ENCODE measurements at regions not wholly inside any gene's neighbourhood (a gene's known extent, or its start where the extent isn't known, plus 50 kb on each side); places are given as distances from the start of the nearest gene placed in this dataset.

- H3K9ac ChIP-seq (ENCODE audit: low read depth in 2 of 2, low read length in 2 of 2) = no peak overlapping the region
- H3K4me1 ChIP-seq = no peaks in the 10 kb centered on the region
- TF ChIP-seq CTCF (IDR thresholded peaks at IDR 0.05) = no peak
- no peaks in the 10 kb centered on the region for H3K9me3 ChIP-seq
- no peaks in the 10 kb centered on the region for H3K36me3 ChIP-seq
- no peak overlapping the region for H3K27ac ChIP-seq
- H3K27me3 ChIP-seq = no peaks in the 10 kb centered on the region
- DNase-seq = no peak
- H3K4me3 ChIP-seq = no peak overlapping the region
- intact Hi-C loops (cut with DNase I) = no loop called here
These were observed 1188.0 kb downstream of the UQCRFS1 start for GRCh38 chr19:28024920-28025319.

GRCh38 chr19:28023064-28023463, 1189.9 kb downstream of the UQCRFS1 start:
- no peak for TF ChIP-seq CTCF (IDR thresholded peaks at IDR 0.05)
- no peak overlapping the region for H3K4me3 ChIP-seq
- no peaks in the 10 kb centered on the region for H3K9me3 ChIP-seq
- no peak overlapping the region for H3K27ac ChIP-seq
- no peak overlapping the region for H3K9ac ChIP-seq (ENCODE audit: low read depth in 2 of 2, low read length in 2 of 2)
- H3K36me3 ChIP-seq = no peaks in the 10 kb centered on the region
- intact Hi-C loops (cut with DNase I) = no loop called here
- no peaks in the 10 kb centered on the region for H3K27me3 ChIP-seq
- no peaks in the 10 kb centered on the region for H3K4me1 ChIP-seq
- no peak for DNase-seq

GRCh38 chr19:28022506-28022905, 1190.4 kb downstream of the UQCRFS1 start:
- Histone ChIP-seq H3K27me3 (no peaks in the 10 kb centered on the region), H3K27ac (no peak overlapping the region), H3K36me3 (no peaks in the 10 kb centered on the region), H3K4me3 (no peak overlapping the region), H3K4me1 (no peaks in the 10 kb centered on the region), H3K9me3 (no peaks in the 10 kb centered on the region), H3K9ac (ENCODE audit: low read depth in 2 of 2, low read length in 2 of 2) (no peak overlapping the region)
- no peak for TF ChIP-seq CTCF (IDR thresholded peaks at IDR 0.05)
- no peak for DNase-seq
- intact Hi-C loops (cut with DNase I) = no loop called here

GRCh38 chr19:28021259-28022185, 1191.4 kb downstream of the UQCRFS1 start:
- intact Hi-C loops (cut with DNase I) = no loop called here
- no peak for DNase-seq
- no peak overlapping the region for H3K9ac ChIP-seq (ENCODE audit: low read depth in 2 of 2, low read length in 2 of 2)
- H3K9me3 ChIP-seq = no peaks in the 10 kb centered on the region
- no peak overlapping the region for H3K4me3 ChIP-seq
- H3K36me3 ChIP-seq = no peaks in the 10 kb centered on the region
- H3K27ac ChIP-seq = no peak overlapping the region
- H3K4me1 ChIP-seq = no peaks in the 10 kb centered on the region
- TF ChIP-seq CTCF (IDR thresholded peaks at IDR 0.05) = no peak
- H3K27me3 ChIP-seq = no peaks in the 10 kb centered on the region

GRCh38 chr19:28020619-28021258, 1192.2 kb downstream of the UQCRFS1 start:
- Histone ChIP-seq H3K27ac (no peak overlapping the region), H3K27me3 (no peaks in the 10 kb centered on the region), H3K36me3 (no peaks in the 10 kb centered on the region), H3K4me1 (no peaks in the 10 kb centered on the region), H3K4me3 (no peak overlapping the region), H3K9me3 (no peaks in the 10 kb centered on the region), H3K9ac (ENCODE audit: low read depth in 2 of 2, low read length in 2 of 2) (no peak overlapping the region)
- no peak for DNase-seq
- intact Hi-C loops (cut with DNase I) = no loop called here
- no peak for TF ChIP-seq CTCF (IDR thresholded peaks at IDR 0.05)
